Endodermal cell (in vitro differentiated cells): ENCODE measurements at regions not wholly inside any gene's neighbourhood (a gene's known extent, or its start where the extent isn't known, plus 50 kb on each side); places are given as distances from the start of the nearest gene placed in this dataset.

ENCODE experiments used
- DNase-seq: peaks from one replicate; pipeline ENCODE4 v3.0.0-alpha.2; 2017
- H3K27ac ChIP-seq: 2 replicates; pipeline ENCODE4 v1.5.1; 2013; ENCODE audit warnings: mild to moderate bottlenecking, low read depth, low read length, moderate library complexity
- H3K27me3 ChIP-seq: 2 replicates; pipeline ENCODE4 v1.6.1; 2013; ENCODE audit warnings: mild to moderate bottlenecking, low read length, moderate library complexity; ENCODE audit not compliant: insufficient read depth, control insufficient read depth, poor library complexity, severe bottlenecking
- H3K36me3 ChIP-seq: 2 replicates; pipeline ENCODE4 v1.7.0; 2013; ENCODE audit warnings: mild to moderate bottlenecking, low read length, moderate library complexity; ENCODE audit not compliant: control insufficient read depth, insufficient read depth
- H3K4me1 ChIP-seq: one replicate; pipeline ENCODE4 v1.7.0; 2013; ENCODE audit warnings: low read length; ENCODE audit not compliant: control insufficient read depth, insufficient read depth
- H3K4me3 ChIP-seq: 2 replicates; pipeline ENCODE4 v1.5.1; 2013; ENCODE audit warnings: mild to moderate bottlenecking, low read length, moderate library complexity
- H3K9ac ChIP-seq: 2 replicates; pipeline ENCODE4 v1.6.1; 2013; ENCODE audit warnings: mild to moderate bottlenecking, low read length, moderate library complexity; ENCODE audit not compliant: poor library complexity, severe bottlenecking; ENCODE audit errors: extremely low read depth
- H3K9me3 ChIP-seq: 2 replicates; pipeline ENCODE4 v1.6.1; 2013; ENCODE audit warnings: mild to moderate bottlenecking, low read length, moderate library complexity; ENCODE audit not compliant: control insufficient read depth
- H3K27ac Mint-ChIP-seq: 2 replicates; pipeline ENCODE4 v1.8.0; 2020; ENCODE audit warnings: mixed read lengths
- H3K27me3 Mint-ChIP-seq: 2 replicates; pipeline ENCODE4 v1.8.0; 2021; ENCODE audit warnings: mild to moderate bottlenecking, mixed read lengths; ENCODE audit not compliant: insufficient read depth
- H3K36me3 Mint-ChIP-seq: 2 replicates; pipeline ENCODE4 v1.8.0; 2020; ENCODE audit warnings: low read depth, mixed read lengths
- H3K4me1 Mint-ChIP-seq: 2 replicates; pipeline ENCODE4 v1.8.0; 2020; ENCODE audit warnings: mixed read lengths
- H3K4me3 Mint-ChIP-seq: 2 replicates; pipeline ENCODE4 v1.8.0; 2020; ENCODE audit warnings: mild to moderate bottlenecking, moderate library complexity, mixed read lengths
- H3K9me3 Mint-ChIP-seq: 2 replicates; pipeline ENCODE4 v1.8.0; 2020; ENCODE audit warnings: mild to moderate bottlenecking, mixed read lengths
- CTCF ChIP-seq: fragments of 200-600 bp; sonication (generic); conservative IDR thresholded peaks from 2 replicates; pipeline ENCODE4 v1.5.0; 2021; ENCODE audit warnings: antibody characterized with exemption, mild to moderate bottlenecking
- WGBS, 2 experiments: methylation state at CpG; one replicate each; pipeline versions ENCODE4 v1.1.5 to v1.1.7; 2013; ENCODE audit warnings: missing lambda C conversion rate in 2 of 2, mixed read lengths in 1 of 2; ENCODE audit not compliant: insufficient coverage in 1 of 2, insufficient read length in 1 of 2; 5-methylcytosine and 5-hydroxymethylcytosine counted together

- no peak overlapping the region for H3K4me3 Mint-ChIP-seq
- no peak overlapping the region for H3K4me3 ChIP-seq
- H3K36me3 ChIP-seq: no peaks in the 10 kb centered on the region
- no peaks in the 10 kb centered on the region for H3K4me1 Mint-ChIP-seq
- 74 to 89% methylated on average over 6 of the region's 7 CpGs for WGBS, 2 experiments
- no peaks in the 10 kb centered on the region for H3K27me3 Mint-ChIP-seq
- no peaks in the 10 kb centered on the region for H3K4me1 ChIP-seq
- H3K9me3 Mint-ChIP-seq: peaks cover 9% of the 10 kb centered on the region
- no peak overlapping the region for H3K9ac ChIP-seq
- H3K27ac Mint-ChIP-seq: no peak overlapping the region
- no peak for TF ChIP-seq CTCF
- peaks cover 4% of the 10 kb centered on the region for H3K36me3 Mint-ChIP-seq
- DNase-seq: no peak
- H3K27ac ChIP-seq: no peak overlapping the region
- no peaks in the 10 kb centered on the region for H3K27me3 ChIP-seq
- H3K9me3 ChIP-seq: peaks cover 9% of the 10 kb centered on the region
Observed at GRCh38 chr2:34567128-34567527, 968.0 kb upstream of the FAM98A start.

- DNase-seq: no peak
- no peaks in the 10 kb centered on the region for H3K4me1 ChIP-seq
- Mint-ChIP-seq H3K4me1 (no peaks in the 10 kb centered on the region), H3K27ac (no peak overlapping the region), H3K27me3 (no peaks in the 10 kb centered on the region), H3K4me3 (no peak overlapping the region), H3K9me3 (peaks cover 19% of the 10 kb centered on the region), H3K36me3 (no peaks in the 10 kb centered on the region)
- H3K9me3 ChIP-seq: no peaks in the 10 kb centered on the region
- no peak overlapping the region for H3K9ac ChIP-seq
- H3K4me3 ChIP-seq: no peak overlapping the region
- WGBS, 2 experiments: 92 to 98% methylated on average over 5 of the region's 5 CpGs
- H3K27ac ChIP-seq: no peak overlapping the region
- no peak for TF ChIP-seq CTCF
- H3K36me3 ChIP-seq: no peaks in the 10 kb centered on the region
- H3K27me3 ChIP-seq: no peaks in the 10 kb centered on the region
Observed at GRCh38 chr2:34552337-34552736, 953.2 kb upstream of the FAM98A start.

GRCh38 chr2:34549710-34550345, 950.7 kb upstream of the FAM98A start:
- H3K4me1 ChIP-seq: no peaks in the 10 kb centered on the region
- no peak overlapping the region for H3K4me3 ChIP-seq
- Mint-ChIP-seq H3K27ac (no peak overlapping the region), H3K27me3 (no peaks in the 10 kb centered on the region), H3K36me3 (no peaks in the 10 kb centered on the region), H3K4me1 (no peaks in the 10 kb centered on the region), H3K9me3 (peaks cover 12% of the 10 kb centered on the region), H3K4me3 (no peak overlapping the region)
- H3K27ac ChIP-seq: no peak overlapping the region
- H3K9ac ChIP-seq: no peak overlapping the region
- no peak for TF ChIP-seq CTCF
- 100% methylated on average over 1 of the region's 3 CpGs; no CpG with 5 or more reads in 1 of the 2 experiments for WGBS, 2 experiments
- no peaks in the 10 kb centered on the region for H3K36me3 ChIP-seq
- no peaks in the 10 kb centered on the region for H3K27me3 ChIP-seq
- peaks cover 7% of the 10 kb centered on the region for H3K9me3 ChIP-seq
- no peak for DNase-seq
